ENCODE measurements at regions not wholly inside any gene's neighbourhood (a gene's known extent, or its start where the extent isn't known, plus 50 kb on each side); places are given as distances from the start of the nearest gene placed in this dataset.

GRCh38 chr12:29844667-29845066, 60.9 kb upstream of the TMTC1 start:
- DNase-seq: no peak

GRCh38 chr12:29843036-29843435, 59.3 kb upstream of the TMTC1 start:
- no peak for DNase-seq

DNA sequence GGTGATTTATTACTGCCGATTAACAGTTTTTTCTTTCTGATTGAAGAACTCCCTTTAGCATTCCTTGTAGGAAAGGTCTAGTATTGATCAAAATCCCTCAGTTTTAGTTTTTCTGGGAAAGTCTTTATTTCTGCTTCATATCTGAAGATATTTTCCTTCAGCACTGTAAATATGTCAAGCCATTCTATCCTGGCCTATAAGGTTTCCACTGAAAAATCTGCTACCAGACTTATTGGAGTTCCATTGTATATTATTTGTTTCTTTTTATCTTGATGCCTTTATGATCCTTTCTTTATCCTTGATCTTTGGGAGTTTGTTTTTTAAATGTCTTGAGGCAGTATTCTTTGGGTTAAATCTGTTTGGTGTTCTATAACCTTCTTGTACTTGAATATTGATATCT, 55.0 kb upstream of the TMTC1 start:
- no peak for DNase-seq
